ENCODE measurements at regions not wholly inside any gene's neighbourhood (a gene's known extent, or its start where the extent isn't known, plus 50 kb on each side); places are given as distances from the start of the nearest gene placed in this dataset.

DNA sequence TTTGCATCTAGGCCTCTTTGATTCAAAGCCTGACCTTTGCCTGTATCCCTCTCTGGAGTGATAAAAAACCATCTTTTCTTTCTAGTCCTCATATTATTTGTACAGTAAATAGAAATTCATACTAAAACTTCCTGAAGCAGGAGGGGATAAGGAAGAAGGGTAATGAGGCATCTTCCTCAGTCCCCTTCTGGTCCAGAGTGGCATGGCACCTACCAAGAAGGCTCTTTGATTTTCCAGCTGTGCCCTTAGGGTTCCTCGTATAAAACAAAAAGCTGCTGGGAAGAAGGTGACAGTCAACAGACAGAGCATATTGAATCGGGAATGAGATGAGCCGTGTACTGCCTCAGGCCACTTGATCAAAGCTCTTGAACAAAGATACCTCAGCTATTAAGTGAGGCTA, 71.9 kb upstream of the SPDL1 start:
- Histone ChIP-seq H3K9me3 (ENCODE audit: control insufficient read depth, low read length) (no peaks in the 10 kb centered on the region), H3K27ac (ENCODE audit: low read length, poor library complexity, severe bottlenecking) (no peak overlapping the region), H3K27me3 (ENCODE audit: control insufficient read depth in 1 of 2, insufficient read depth in 1 of 2, low read length in 2 of 2) (peaks cover 0 to 8% of the 10 kb centered on the region in 2 experiments), H2BK5ac (ENCODE audit: low read depth, low read length, poor library complexity, severe bottlenecking) (no peak overlapping the region), H2AK5ac (ENCODE audit: low read length, severe bottlenecking) (no peak overlapping the region), H2AFZ (ENCODE audit: low read depth, low read length) (no peak overlapping the region), H3K79me1 (replicated peaks; ENCODE audit: low read length, poor library complexity, severe bottlenecking) (no peaks in the 10 kb centered on the region), H3K4me3 (ENCODE audit: insufficient read depth in 1 of 2, low read depth in 1 of 2, low read length in 2 of 2) (no peak overlapping the region), H4K91ac (ENCODE audit: low read length) (no peak overlapping the region), H3K4me2 (ENCODE audit: low read length, poor library complexity, severe bottlenecking) (no peak overlapping the region), H2BK15ac (ENCODE audit: low read depth, poor library complexity, severe bottlenecking) (no peak overlapping the region), H3K36me3 (ENCODE audit: control insufficient read depth in 1 of 2, insufficient read depth in 2 of 2, low read depth in 1 of 2, low read length in 2 of 2) (no peaks in the 10 kb centered on the region), H3K4me1 (ENCODE audit: control insufficient read depth, insufficient read depth, low read depth, low read length) (no peaks in the 10 kb centered on the region), H2BK12ac (ENCODE audit: low read length in 2 of 2) (no peak overlapping the region), H3K9ac (ENCODE audit: low read length) (no peak overlapping the region), H3K23ac (ENCODE audit: low read length in 2 of 2) (no peak overlapping the region), H3K18ac (ENCODE audit: low read depth in 1 of 2, low read length in 2 of 2) (no peak overlapping the region), H4K8ac (ENCODE audit: low read length) (no peak overlapping the region), H3K4ac (ENCODE audit: low read depth in 1 of 2, low read length in 2 of 2) (no peak overlapping the region), H2BK120ac (ENCODE audit: low read depth, low read length) (no peak overlapping the region), H3K14ac (ENCODE audit: low read length in 2 of 2) (no peak overlapping the region)
- no peak for DNase-seq
- WGBS: 76% methylated on average over 3 of the region's 3 CpGs

DNA sequence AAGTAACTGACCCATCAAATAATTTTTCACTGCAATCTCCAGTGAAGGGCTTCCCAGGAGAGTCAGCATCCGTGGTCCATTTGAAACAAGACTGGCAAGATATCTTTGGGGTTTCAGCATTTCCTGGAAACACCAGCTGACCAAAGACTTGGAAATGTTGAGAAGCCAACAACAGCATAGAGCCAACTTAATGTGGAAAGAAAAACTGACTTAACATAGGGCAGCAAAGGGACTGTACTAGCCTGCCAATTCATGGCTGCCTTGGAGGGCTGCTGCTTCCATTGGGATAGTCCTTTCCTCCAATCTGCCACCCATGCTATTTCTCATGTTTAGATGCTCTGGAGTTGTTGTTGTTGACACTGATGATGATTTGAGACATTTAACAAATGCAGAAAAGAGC, 76.5 kb upstream of the SPDL1 start:
- no peaks in the 10 kb centered on the region for H3K79me1 ChIP-seq (replicated peaks; ENCODE audit: low read length, poor library complexity, severe bottlenecking)
- H3K4me1 ChIP-seq (ENCODE audit: control insufficient read depth, insufficient read depth, low read depth, low read length): no peaks in the 10 kb centered on the region
- DNase-seq: no peak
- H3K4me3 ChIP-seq (ENCODE audit: insufficient read depth in 1 of 2, low read depth in 1 of 2, low read length in 2 of 2): no peak overlapping the region
- H2BK12ac ChIP-seq (ENCODE audit: low read length in 2 of 2): no peak overlapping the region
- H3K18ac ChIP-seq (ENCODE audit: low read depth in 1 of 2, low read length in 2 of 2): no peak overlapping the region
- H3K36me3 ChIP-seq (ENCODE audit: control insufficient read depth in 1 of 2, insufficient read depth in 2 of 2, low read depth in 1 of 2, low read length in 2 of 2): no peaks in the 10 kb centered on the region
- peaks cover 0 to 16% of the 10 kb centered on the region in 2 experiments for H3K27me3 ChIP-seq (ENCODE audit: control insufficient read depth in 1 of 2, insufficient read depth in 1 of 2, low read length in 2 of 2)
- H3K9ac ChIP-seq (ENCODE audit: low read length): no peak overlapping the region
- no peak overlapping the region for H2AFZ ChIP-seq (ENCODE audit: low read depth, low read length)
- H3K4me2 ChIP-seq (ENCODE audit: low read length, poor library complexity, severe bottlenecking): no peak overlapping the region
- no peak overlapping the region for H2BK120ac ChIP-seq (ENCODE audit: low read depth, low read length)
- no peak overlapping the region for H2BK15ac ChIP-seq (ENCODE audit: low read depth, poor library complexity, severe bottlenecking)
- H4K8ac ChIP-seq (ENCODE audit: low read length): no peak overlapping the region
- H3K4ac ChIP-seq (ENCODE audit: low read depth in 1 of 2, low read length in 2 of 2): no peak overlapping the region
- no peak overlapping the region for H4K91ac ChIP-seq (ENCODE audit: low read length)
- no peak overlapping the region for H2BK5ac ChIP-seq (ENCODE audit: low read depth, low read length, poor library complexity, severe bottlenecking)
- no peak overlapping the region for H2AK5ac ChIP-seq (ENCODE audit: low read length, severe bottlenecking)
- no peak overlapping the region for H3K23ac ChIP-seq (ENCODE audit: low read length in 2 of 2)
- 85% methylated on average over 1 of the region's 1 CpG for WGBS
- no peak overlapping the region for H3K27ac ChIP-seq (ENCODE audit: low read length, poor library complexity, severe bottlenecking)
- no peaks in the 10 kb centered on the region for H3K9me3 ChIP-seq (ENCODE audit: control insufficient read depth, low read length)
- H3K14ac ChIP-seq (ENCODE audit: low read length in 2 of 2): no peak overlapping the region

DNA sequence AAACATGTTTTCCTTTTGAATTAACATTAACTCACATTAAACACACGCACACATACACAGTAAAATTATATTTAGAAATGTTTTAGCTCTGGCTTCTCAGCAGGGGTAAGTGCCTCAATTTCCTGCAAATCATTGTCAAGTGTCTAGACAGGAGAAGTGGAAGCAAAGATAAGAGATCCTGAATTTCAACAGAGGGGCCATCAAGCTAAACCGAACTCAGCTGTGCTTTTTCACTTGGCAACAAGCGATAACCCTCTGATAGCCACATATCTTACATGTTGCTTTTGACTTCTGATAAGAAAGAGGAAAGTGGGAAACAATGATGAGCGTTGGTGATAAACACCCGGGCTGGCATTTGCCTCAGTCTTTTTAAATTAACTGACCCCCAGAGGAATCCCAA, 79.7 kb upstream of the SPDL1 start:
- DNase-seq: no peak
- no peak overlapping the region for H2BK12ac ChIP-seq (ENCODE audit: low read length in 2 of 2)

DNA sequence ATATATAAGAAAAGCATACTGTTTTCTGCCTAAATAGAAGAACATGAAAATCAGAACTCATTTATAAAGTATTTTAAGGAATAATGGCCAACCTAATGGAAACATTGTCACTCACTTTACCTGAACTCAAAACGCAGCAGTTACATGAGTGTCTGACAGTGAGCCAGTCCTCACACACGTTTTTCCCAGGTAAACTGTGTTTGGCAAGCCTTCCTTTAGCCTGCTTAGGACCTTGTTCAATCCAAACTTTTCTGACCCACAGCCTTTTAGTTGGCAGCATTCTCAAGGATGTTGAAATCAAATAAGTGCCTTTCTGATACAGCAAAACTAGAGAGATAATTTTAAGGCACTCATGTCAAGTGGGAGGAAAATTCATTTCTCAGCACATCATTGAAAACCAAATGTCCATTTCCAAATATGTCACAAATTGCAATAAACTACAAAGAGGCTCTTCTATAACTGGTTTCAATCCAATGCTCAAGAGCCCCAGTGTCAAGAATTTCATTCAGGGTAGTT, 83.5 kb upstream of the SPDL1 start:
- WGBS: 47% methylated on average over 2 of the region's 2 CpGs
- H3K9me3 ChIP-seq (ENCODE audit: control insufficient read depth, low read length): no peaks in the 10 kb centered on the region
- H2BK12ac ChIP-seq (ENCODE audit: low read length in 2 of 2): no peak overlapping the region
- H3K27ac ChIP-seq (ENCODE audit: low read length, poor library complexity, severe bottlenecking): no peak overlapping the region
- H3K14ac ChIP-seq (ENCODE audit: low read length in 2 of 2): no peak overlapping the region
- H2BK5ac ChIP-seq (ENCODE audit: low read depth, low read length, poor library complexity, severe bottlenecking): no peak overlapping the region
- no peak overlapping the region for H2AK5ac ChIP-seq (ENCODE audit: low read length, severe bottlenecking)
- no peak overlapping the region for H4K8ac ChIP-seq (ENCODE audit: low read length)
- peaks cover 0 to 24% of the 10 kb centered on the region in 2 experiments for H3K27me3 ChIP-seq (ENCODE audit: control insufficient read depth in 1 of 2, insufficient read depth in 1 of 2, low read length in 2 of 2)
- no peaks in the 10 kb centered on the region for H3K4me1 ChIP-seq (ENCODE audit: control insufficient read depth, insufficient read depth, low read depth, low read length)
- H3K9ac ChIP-seq (ENCODE audit: low read length): no peak overlapping the region
- no peak overlapping the region for H4K91ac ChIP-seq (ENCODE audit: low read length)
- no peak overlapping the region for H3K23ac ChIP-seq (ENCODE audit: low read length in 2 of 2)
- no peak overlapping the region for H2AFZ ChIP-seq (ENCODE audit: low read depth, low read length)
- no peaks in the 10 kb centered on the region for H3K79me1 ChIP-seq (replicated peaks; ENCODE audit: low read length, poor library complexity, severe bottlenecking)
- no peak overlapping the region for H2BK15ac ChIP-seq (ENCODE audit: low read depth, poor library complexity, severe bottlenecking)
- H2BK120ac ChIP-seq (ENCODE audit: low read depth, low read length): no peak overlapping the region
- no peak overlapping the region for H3K4me2 ChIP-seq (ENCODE audit: low read length, poor library complexity, severe bottlenecking)
- H3K4ac ChIP-seq (ENCODE audit: low read depth in 1 of 2, low read length in 2 of 2): no peak overlapping the region
- no peak overlapping the region for H3K18ac ChIP-seq (ENCODE audit: low read depth in 1 of 2, low read length in 2 of 2)
- DNase-seq: no peak
- H3K36me3 ChIP-seq (ENCODE audit: control insufficient read depth in 1 of 2, insufficient read depth in 2 of 2, low read depth in 1 of 2, low read length in 2 of 2): no peaks in the 10 kb centered on the region
- no peak overlapping the region for H3K4me3 ChIP-seq (ENCODE audit: insufficient read depth in 1 of 2, low read depth in 1 of 2, low read length in 2 of 2)

More for the DNA sequence above, 79.7 kb upstream of the SPDL1 start:
- H3K9me3 ChIP-seq (ENCODE audit: control insufficient read depth, low read length): no peaks in the 10 kb centered on the region
- no peak overlapping the region for H3K9ac ChIP-seq (ENCODE audit: low read length)
- no peak overlapping the region for H2AFZ ChIP-seq (ENCODE audit: low read depth, low read length)
- no CpG with 5 or more reads among the region's 5 CpGs for WGBS
- H2BK120ac ChIP-seq (ENCODE audit: low read depth, low read length): no peak overlapping the region
- no peak overlapping the region for H3K27ac ChIP-seq (ENCODE audit: low read length, poor library complexity, severe bottlenecking)
- peaks cover 0 to 16% of the 10 kb centered on the region in 2 experiments for H3K27me3 ChIP-seq (ENCODE audit: control insufficient read depth in 1 of 2, insufficient read depth in 1 of 2, low read length in 2 of 2)
- no peak overlapping the region for H3K23ac ChIP-seq (ENCODE audit: low read length in 2 of 2)
- no peak overlapping the region for H2BK15ac ChIP-seq (ENCODE audit: low read depth, poor library complexity, severe bottlenecking)
- H3K4ac ChIP-seq (ENCODE audit: low read depth in 1 of 2, low read length in 2 of 2): no peak overlapping the region
- H3K14ac ChIP-seq (ENCODE audit: low read length in 2 of 2): no peak overlapping the region
- H2BK5ac ChIP-seq (ENCODE audit: low read depth, low read length, poor library complexity, severe bottlenecking): no peak overlapping the region
- no peaks in the 10 kb centered on the region for H3K79me1 ChIP-seq (replicated peaks; ENCODE audit: low read length, poor library complexity, severe bottlenecking)
- H3K4me2 ChIP-seq (ENCODE audit: low read length, poor library complexity, severe bottlenecking): no peak overlapping the region
- H3K36me3 ChIP-seq (ENCODE audit: control insufficient read depth in 1 of 2, insufficient read depth in 2 of 2, low read depth in 1 of 2, low read length in 2 of 2): no peaks in the 10 kb centered on the region
- no peaks in the 10 kb centered on the region for H3K4me1 ChIP-seq (ENCODE audit: control insufficient read depth, insufficient read depth, low read depth, low read length)
- no peak overlapping the region for H2AK5ac ChIP-seq (ENCODE audit: low read length, severe bottlenecking)
- H3K4me3 ChIP-seq (ENCODE audit: insufficient read depth in 1 of 2, low read depth in 1 of 2, low read length in 2 of 2): no peak overlapping the region
- H4K91ac ChIP-seq (ENCODE audit: low read length): no peak overlapping the region
- no peak overlapping the region for H3K18ac ChIP-seq (ENCODE audit: low read depth in 1 of 2, low read length in 2 of 2)
- H4K8ac ChIP-seq (ENCODE audit: low read length): no peak overlapping the region

All from mesenchymal stem cell (in vitro differentiated cells and primary cell).